GM21576 (cell line): ENCODE measurements at regions not wholly inside any gene's neighbourhood (a gene's known extent, or its start where the extent isn't known, plus 50 kb on each side); places are given as distances from the start of the nearest gene placed in this dataset.
"Not testable (repeated sequence)": the region's sequence is repeated elsewhere in the genome, so short reads cannot be mapped to it uniquely, and the experiment has no call there.

Experiments used
- ATAC-seq: cut with Tn5 transposase; IDR thresholded peaks from one replicate; pipeline ENCODE4 v1.9.1; 2021; ENCODE audit warnings: mild to moderate bottlenecking, moderate library complexity; ENCODE audit not compliant: unreplicated experiment

DNA sequence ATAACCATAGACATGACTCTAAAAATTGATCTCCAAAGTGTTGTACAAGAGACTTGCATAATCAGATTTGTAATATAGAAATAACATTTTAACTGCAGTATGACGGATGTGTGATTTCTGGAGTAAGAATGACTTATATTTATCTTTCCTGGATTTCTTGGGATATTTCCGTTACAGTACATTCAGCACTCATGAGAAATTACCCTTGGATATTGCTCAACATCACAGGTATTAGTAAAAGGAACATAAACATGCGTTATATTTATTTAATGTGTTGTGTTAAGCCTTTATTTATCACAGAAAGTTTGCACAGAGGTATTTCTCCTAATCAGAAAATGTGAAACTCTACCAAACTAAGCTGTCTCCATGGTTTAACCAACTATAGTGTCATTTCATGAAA is 1823.9 kb upstream of the C9orf72 start:
- ATAC-seq, result no peak

DNA sequence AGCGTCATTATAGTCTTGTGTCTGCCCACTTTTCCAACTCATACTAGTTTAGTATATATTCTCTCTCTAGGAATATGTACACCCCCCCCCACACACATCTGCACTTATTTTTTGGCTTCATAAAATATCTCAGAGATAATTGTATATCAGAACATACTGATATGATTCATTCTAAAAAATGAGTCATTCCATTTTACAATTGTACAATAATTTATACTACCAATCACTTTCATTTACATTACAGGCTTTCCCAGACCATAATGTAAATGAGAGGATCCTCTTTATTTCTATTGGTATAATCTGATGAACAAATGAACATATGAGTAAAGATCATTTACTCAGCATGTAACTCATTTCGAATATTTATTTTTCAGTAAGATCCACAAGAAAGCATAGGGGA is 1842.9 kb upstream of the C9orf72 start:
- ATAC-seq, result no peak

DNA sequence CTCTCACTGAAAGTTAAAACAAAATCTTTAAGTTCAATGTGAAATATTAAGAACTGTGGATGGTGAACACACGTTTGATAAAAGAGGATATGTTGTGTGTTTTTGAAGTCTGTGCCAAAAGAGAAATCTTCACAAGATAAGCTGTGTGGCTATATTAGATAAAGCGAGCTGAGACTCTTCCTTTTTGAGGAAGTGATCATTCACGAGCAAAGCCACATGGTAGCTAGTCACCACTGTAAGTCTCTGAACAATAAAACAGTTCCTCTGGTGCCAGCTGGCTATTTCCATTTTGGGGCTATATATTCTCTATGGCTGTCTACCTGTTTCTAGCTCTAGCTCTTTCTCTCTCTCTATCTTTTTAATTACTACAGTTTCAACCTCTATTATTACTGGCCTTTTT is 1849.2 kb upstream of the C9orf72 start:
- no peak for ATAC-seq

DNA sequence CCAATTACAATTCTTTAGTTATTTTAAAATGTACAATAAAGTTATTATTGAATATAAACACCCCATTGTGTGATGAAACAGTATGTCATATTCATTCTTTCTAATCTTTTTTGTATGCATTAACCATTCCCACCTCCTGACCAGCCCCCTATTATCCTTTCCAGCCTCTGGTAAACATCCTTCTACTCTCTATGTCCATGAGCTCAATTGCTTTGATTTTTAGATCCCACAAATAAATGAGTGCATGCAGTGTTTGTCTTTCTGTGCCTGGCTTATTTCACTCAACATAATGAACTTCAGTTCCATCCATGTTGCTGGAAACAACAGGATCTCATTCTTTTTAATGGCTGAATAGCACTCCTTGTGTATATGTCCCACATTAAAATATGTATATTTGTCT is 1858.9 kb upstream of the C9orf72 start:
- no peak for ATAC-seq

DNA sequence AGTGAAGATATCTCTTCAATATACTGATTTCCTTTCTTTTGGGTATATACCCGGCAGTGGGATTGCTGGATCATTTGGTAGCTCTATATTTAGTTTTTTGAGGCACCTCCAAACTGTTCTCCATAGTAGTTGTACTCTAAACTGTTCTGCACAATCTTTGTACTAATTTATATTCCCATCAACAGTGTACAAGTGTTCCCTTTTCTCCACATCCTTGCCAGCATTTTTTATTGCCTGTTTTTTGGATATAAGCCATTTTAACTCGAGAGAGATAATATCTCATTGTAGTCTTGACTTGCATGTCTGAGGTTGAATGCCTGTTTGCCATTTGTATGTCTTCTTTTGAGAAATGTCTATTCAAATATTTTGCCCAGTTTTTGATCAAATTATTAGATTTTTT is 1859.4 kb upstream of the C9orf72 start:
- ATAC-seq, result not testable (repeated sequence)

DNA sequence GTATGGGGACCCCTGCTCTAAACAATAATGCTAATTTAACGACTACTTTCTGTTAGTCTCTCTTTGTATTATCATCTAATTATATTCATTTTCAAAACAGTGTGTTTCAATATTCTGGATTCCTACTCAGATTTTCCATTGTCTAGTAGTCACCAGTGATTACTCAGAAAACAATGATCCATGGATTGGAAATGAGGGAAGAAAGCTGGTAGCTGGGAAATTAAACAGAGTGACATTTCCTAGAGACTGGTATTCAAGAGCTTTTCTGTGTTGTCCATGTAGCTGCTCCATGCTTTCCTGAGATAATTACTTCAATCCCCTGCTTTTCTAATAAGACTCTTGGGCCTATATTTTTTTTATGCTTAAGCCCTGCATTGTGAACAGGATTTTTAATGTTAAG is 1862.1 kb upstream of the C9orf72 start:
- no peak for ATAC-seq

DNA sequence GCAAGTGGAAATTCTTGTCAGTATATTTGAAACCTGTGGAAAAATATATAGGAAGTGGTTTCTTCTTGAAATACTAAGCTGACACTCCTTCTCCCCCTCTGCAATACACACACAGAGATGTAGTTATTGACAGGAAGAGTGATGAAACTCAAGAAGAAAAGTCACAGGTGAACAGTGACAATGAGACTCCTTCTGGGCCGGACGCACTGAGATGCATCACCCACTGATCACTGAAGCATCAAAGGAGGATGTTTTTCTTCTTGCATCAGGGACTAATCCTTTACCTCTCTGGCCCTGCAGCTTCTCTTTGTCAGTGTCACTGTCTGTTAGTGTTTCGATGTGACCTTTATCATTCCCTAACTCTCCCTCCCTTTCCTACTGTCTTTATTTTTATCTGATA is 1864.2 kb upstream of the C9orf72 start:
- no peak for ATAC-seq

DNA sequence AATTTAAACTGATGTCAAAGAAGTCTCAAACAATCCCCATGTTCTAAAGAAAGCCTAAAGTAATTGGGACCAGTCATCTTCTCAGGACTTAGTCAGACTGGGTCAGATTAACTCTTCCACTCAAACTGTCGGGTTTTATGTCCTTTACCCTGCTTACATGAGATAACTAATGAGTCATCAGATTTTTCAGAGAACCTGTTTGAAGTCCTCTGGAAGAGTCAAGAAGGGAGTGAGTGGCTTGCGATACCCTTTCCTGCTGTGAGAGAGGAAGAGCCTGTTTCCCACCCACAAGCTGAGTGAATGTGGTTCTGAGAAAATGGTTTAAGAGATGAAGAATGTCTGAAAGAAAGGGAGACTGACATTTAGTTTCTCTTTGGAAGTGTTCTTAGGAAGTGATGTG is 1866.7 kb upstream of the C9orf72 start:
- ATAC-seq, result no peak

DNA sequence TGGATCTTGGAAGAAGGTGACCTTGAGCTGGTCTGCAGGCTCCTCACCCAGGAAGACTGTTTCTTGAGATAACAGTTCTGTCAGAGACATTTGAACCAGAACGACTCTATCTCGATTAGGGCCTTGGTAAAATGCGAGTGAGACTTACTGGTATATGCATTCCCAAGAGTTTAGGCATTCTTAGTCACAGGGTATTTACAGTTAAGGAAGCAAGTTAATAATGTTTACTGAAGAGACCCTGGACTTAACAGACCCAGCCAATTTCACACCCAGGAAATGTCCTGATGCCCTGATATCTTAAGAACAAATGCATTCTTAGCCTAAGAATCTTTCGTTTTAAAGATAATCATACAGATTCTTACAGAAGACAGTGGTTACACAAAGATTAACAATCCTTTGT is 1867.2 kb upstream of the C9orf72 start:
- no peak for ATAC-seq

DNA sequence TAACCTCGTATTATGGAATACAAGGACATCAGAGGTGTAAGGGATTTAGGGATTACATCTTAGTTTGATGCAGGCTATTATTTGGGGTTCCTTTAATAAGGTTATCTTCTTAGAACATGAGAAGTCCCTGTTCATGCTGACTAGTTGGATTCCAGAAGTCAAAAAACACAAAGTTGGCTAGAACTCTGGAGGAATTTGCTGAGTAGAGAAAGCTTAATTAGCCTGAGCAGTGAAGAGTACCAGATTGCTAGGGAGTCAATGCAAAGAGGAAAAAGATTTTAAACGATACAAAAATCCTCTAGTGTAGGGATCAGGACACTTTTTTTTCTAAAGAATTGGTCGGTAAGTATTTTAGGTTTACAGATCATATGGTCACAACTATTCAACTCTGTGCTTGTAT is 1872.5 kb upstream of the C9orf72 start:
- no peak for ATAC-seq

DNA sequence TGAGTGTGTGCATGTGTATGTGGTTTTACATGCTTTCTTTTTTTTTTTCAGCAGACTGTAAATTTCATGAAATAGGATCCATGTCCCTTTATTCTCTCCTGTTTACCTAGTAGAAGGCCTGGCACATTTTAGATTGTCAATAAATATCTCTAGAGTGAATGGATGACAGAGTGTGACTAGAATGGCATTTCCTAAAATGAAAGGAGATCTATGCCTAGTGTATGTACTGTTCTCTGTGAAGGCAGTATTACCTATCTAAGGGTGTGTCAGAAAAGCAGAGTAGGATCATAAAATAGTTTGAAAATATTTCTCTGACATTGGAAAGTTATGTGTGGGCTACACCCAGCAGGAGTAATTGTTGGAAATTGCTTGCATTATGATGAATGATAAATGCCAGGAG is 1876.0 kb upstream of the C9orf72 start:
- ATAC-seq, result no peak

DNA sequence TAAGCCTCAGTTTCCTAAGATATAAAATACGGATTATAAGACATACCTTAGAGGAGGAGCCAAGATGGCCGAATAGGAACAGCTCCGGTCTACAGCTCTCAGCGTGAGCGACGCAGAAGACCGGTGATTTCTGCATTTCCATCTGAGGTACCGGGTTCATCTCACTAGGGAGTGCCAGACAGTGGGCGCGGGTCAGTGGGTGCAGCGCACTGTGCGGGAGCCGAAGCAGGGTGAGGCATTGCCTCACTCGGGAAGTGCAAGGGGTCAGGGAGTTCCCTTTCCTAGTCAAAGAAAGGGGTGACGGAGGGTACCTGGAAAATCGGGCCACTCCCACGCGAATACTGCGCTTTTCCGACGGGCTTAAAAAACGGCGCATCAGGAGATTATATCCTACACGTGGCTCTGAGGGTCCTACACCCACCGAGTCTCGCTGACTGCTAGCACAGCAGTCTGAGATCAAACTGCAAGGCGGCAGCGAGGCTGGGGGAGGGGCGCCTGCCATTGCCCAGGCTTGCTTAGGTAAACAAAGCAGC is 1877.1 kb upstream of the C9orf72 start:
- ATAC-seq, result not testable (repeated sequence)

DNA sequence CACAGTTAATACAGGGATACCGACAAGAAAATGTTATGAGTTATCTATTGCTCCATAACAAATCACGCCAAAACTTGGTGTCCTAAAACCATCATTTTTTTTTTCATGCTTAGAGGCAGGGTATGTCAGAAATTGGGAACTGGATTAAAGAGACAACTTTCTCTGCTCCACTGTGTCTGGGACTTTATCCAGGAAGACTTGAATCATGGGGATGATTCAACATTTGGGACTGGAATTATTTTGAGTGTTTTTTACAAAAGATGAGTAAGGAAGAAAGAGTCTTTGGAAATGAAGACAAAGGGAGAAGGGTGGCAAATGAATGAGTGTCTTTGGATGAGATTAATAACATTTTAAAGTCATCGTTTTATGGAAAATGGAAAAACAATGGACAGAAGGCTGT is 1883.7 kb upstream of the C9orf72 start:
- ATAC-seq, result no peak

DNA sequence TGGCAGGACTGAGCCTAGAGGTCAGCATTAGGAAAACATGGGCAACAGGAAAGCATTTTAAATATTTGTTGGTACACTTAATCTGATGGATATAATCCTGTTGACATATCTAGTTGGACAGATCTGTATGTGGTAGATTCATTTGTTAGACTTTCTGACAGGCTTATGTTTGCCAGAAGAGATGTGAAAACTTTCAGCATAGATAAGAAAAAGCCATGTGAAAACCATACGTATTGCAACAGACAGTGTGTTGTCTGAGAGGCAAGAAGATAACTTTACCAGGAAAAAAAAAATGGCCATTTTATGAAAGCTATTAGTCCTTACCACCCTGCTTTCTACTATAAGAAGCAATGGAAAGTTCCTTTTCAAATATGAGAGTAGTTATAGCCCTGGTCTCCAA is 1902.2 kb upstream of the C9orf72 start:
- no peak for ATAC-seq

DNA sequence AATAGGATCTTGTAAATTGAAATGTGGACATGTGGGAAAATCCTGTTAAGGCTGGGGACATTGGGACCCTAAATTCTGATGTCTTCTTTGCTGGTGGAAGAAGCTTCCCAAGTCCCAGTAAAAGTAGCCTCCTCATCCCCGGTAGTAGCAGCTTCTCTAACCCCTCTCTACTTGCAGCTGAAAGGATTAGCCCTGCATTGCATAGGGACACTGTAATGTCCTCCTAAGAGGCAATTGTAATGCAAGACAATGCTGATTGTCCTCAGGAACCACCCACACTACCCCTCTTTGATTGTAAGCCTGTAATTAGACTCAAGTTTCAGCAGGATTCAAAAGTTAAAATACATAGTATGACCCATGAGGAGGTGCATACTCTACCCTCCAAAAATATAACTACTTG is 1938.4 kb upstream of the C9orf72 start:
- no peak for ATAC-seq

DNA sequence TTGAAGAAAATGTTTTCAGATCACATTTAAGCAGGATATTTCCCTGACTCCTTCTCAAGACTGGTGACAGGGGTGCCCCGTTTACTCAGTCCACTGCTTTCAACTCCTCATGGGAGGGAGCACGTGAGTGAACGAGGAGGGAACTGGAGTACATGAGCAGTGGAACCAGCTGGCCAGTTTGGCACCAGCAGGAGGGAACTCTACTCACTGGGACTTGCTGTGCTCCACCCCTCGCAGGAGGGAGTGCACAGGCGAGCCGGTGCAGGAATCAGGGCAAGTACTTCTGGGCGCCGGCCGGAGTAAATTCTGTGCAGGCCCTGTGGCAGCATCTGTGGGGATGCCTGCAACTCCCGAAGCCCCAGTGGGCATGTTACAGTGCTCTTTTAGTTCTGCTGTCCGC is 1941.1 kb upstream of the C9orf72 start:
- ATAC-seq, result no peak

DNA sequence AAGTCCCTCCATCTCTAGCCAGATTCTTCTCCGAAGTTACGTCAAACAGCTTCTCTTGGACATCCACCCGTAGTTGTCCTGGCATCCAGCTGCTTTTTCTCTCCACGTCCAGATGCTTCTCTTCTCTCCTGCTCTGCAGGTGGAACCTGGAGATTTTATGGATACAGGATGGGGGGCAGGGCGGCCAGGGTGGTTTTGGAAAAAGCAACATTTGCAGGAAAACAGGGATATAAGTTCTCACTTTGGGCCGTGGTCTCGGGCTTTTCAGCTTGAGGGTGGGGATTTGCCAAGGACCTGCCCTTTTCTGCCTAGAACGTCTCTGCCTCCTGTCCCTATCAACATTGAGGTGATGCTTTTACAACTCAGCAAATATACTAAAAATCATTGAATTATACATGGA is 1941.6 kb upstream of the C9orf72 start:
- no peak for ATAC-seq

DNA sequence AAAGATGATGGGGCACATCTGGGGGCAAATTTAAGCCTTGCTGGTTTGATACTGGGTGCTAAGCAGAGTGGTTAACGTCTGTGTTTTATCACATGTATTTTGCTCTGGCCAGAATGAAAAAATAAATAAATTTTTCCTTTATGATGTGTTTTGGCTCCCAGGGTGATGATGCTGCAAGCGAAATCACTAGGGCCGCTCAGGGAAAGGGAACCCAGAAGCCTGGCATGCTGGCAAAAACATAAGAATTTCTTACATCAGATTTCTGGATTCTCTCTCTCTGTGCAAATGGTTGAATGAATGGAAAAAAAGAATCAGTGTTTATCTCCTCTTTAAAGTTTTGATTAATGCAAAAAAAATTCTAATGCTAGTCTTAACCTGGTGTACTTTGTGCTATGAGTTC is 1975.2 kb upstream of the C9orf72 start:
- no peak for ATAC-seq

DNA sequence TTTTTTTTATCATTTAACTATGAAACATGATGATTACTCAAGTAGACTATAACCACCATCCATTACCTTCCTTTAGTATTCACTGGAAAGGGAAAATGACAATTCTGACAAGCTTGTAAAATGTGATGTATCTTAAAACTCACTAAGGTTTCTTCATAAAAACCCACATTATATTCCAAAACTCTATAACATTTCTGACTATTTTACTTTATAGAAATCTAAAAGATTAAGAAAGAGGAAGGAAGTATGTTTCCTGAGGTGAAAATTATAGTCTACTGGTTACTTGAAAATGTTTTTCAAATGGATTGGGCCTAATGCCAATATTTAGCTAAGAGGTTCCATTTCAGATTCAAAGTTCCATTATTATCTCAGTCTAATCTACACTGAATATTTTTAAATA is 1982.2 kb upstream of the C9orf72 start:
- no peak for ATAC-seq

DNA sequence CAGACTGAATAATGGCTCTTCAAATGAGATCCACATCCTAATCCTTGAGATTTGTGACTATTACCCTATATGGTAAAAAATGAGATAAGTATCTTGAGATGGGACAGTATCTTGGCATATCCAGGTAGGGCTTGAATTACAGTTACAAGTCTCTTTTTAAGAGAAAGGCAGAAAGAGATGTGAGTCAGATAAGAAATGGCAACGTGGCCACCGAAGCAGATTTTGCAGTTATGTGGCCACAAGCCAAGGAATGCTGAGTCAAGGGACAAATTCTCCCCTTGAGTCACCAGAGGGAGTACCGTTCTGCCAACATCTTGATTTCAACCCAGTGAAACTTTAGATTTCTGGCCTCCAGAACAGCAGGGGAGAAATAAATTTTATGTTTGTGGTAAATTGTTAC is 1983.0 kb upstream of the C9orf72 start:
- no peak for ATAC-seq

DNA sequence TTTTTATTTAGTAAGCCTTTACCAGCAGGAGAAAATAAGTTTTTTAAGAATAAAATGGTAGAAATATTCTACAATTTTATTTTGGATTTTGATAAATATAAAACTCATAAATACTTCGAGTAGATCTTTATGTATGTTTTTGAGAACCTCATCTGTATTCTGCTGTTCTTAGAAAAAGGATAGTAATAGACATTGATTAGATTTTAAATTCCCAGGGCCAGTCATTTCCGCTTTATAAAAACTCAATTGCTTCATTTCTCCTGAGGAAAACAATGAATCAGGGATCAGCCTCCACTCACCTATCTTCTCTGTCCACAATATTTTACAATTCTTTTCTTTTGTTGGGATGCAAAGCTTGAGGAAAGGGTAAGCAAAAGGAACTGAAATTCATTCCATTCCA is 1983.5 kb upstream of the C9orf72 start:
- ATAC-seq, result no peak

DNA sequence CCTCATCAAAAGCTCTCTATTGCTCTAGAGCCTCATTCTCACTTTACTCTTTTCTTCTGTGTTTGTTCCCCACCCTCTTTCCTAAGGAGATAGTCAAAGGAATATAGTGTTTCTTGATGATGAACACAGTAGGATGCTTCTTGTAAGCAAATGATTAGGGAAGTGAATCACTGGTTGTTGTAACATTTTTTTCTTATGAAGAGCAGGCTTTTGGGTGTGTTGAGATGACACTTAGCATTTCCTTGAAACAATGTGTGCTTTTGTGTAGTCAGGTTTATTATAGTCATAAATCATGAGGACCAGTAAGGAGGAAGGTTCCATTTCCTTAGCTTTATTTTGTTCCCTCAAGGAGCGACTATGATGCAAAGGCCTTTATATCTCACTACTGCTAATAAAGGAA is 1991.3 kb upstream of the C9orf72 start:
- ATAC-seq, result no peak

DNA sequence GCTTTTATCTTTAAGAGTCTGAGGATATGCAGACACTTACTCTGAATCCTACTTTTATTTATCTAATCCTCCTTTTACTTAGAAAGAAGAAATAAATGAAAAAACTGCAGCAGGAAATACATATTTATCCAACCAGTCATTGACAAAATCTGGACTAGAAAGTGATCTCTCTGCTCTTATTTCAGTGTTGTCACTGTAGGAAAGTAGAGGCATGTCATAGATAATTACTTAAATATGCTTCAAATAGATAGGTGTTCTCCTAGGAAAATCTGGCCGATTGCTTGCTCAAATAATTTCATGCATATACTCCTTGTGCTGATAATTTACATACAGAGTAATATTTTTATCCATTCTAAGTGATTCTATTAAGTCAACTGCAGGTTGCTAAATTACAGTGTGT is 2001.9 kb upstream of the C9orf72 start:
- no peak for ATAC-seq

DNA sequence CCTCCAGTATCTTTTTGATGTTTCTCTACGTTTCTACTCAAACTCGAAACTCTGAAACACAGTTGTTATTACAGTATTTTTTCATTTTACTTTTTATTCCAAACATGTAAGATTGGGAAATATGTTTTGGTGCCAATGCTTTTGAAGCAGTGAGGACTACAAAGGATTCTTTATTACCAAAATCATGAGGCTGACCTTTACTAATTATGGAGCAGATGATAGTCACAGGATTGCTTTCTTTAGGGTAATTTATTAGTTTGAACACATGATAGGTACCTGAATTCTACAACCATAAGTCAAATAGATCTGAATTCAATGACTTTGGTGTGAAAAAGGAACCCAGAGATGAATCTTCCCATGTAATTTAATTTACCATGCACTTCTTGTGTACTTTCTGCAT is 2015.1 kb upstream of the C9orf72 start:
- no peak for ATAC-seq
